Naive B cell (primary cell): ENCODE measurements at regions not wholly inside any gene's neighbourhood (a gene's known extent, or its start where the extent isn't known, plus 50 kb on each side); places are given as distances from the start of the nearest gene placed in this dataset.

Source experiments
- ATAC-seq, 2 donors: fragments of 150-1000 bp; cut with Tn5 transposase; 2 replicates each; pipeline ENCODE4 v1.10.0; 2021; ENCODE audit warnings: low read depth in 2 of 2, mild to moderate bottlenecking in 2 of 2, moderate library complexity in 2 of 2
- DNase-seq: peaks from one replicate; pipeline ENCODE4 v3.0.0; 2022
- H3K27ac Mint-ChIP-seq, 6 donors: one replicate each; pipeline ENCODE4 v1.8.0; 2020 to 2022; ENCODE audit warnings: mild to moderate bottlenecking in 6 of 6, mixed read lengths in 6 of 6, moderate library complexity in 5 of 6, inconsistent platforms in 2 of 6
- H3K27me3 Mint-ChIP-seq, 3 donors: one replicate each; pipeline ENCODE4 v1.8.0; 2021 to 2022; ENCODE audit warnings: mixed read lengths in 3 of 3, mild to moderate bottlenecking in 1 of 3
- H3K36me3 Mint-ChIP-seq, 2 donors: one replicate each; pipeline ENCODE4 v1.8.0; 2020 to 2022; ENCODE audit warnings: mixed read lengths in 2 of 2, inconsistent platforms in 1 of 2, mild to moderate bottlenecking in 1 of 2
- H3K4me1 Mint-ChIP-seq, 3 donors: one replicate each; pipeline ENCODE4 v1.8.0; 2020 to 2022; ENCODE audit warnings: mixed read lengths in 3 of 3, inconsistent platforms in 1 of 3, mild to moderate bottlenecking in 1 of 3, moderate library complexity in 1 of 3
- H3K4me3 Mint-ChIP-seq, 8 donors: one replicate each; pipeline ENCODE4 v1.8.0; 2020 to 2022; ENCODE audit warnings: mild to moderate bottlenecking in 8 of 8, mixed read lengths in 8 of 8, moderate library complexity in 8 of 8, inconsistent platforms in 2 of 8
- H3K9me3 Mint-ChIP-seq, 7 donors: one replicate each; pipeline ENCODE4 v1.8.0; 2020 to 2022; ENCODE audit warnings: mixed read lengths in 7 of 7, mild to moderate bottlenecking in 5 of 7, inconsistent platforms in 2 of 7, moderate library complexity in 1 of 7

GRCh38 chr10:131641231-131641630 lies 259.6 kb upstream of the PPP2R2D start:
- Mint-ChIP-seq H3K27ac (peak overlapping the region in 1 of 6 donors; percentile 64), H3K4me3 (peak overlapping the region in 1 of 8 donors; percentile 53), H3K36me3 (no peaks in the 10 kb centered on the region), H3K27me3 (peaks cover 0 to 33% (median 6%) of the 10 kb centered on the region in 3 donors), H3K4me1 (peaks cover 0 to 4% (median 0%) of the 10 kb centered on the region in 3 donors), H3K9me3 (peaks cover 1 to 23% (median 10%) of the 10 kb centered on the region in 7 donors)
- DNase-seq (no peak), ATAC-seq (no peak)

- Mint-ChIP-seq H3K36me3 (no peaks in the 10 kb centered on the region), H3K4me1 (peaks cover 0 to 4% (median 0%) of the 10 kb centered on the region in 3 donors), H3K9me3 (peaks cover 1 to 23% (median 10%) of the 10 kb centered on the region in 7 donors), H3K27me3 (peaks cover 0 to 29% (median 6%) of the 10 kb centered on the region in 3 donors), H3K27ac (no peak overlapping the region), H3K4me3 (no peak overlapping the region)
- ATAC-seq, result no peak
- no peak for DNase-seq
These were observed 258.9 kb upstream of the PPP2R2D start for GRCh38 chr10:131641898-131642297.

- peaks cover 0 to 29% (median 6%) of the 10 kb centered on the region in 3 donors for H3K27me3 Mint-ChIP-seq
These were observed 257.8 kb upstream of the PPP2R2D start for GRCh38 chr10:131642966-131643365.

GRCh38 chr10:131644289-131644688 lies 256.5 kb upstream of the PPP2R2D start:
- DNase-seq (no peak), ATAC-seq (no peak)
- Mint-ChIP-seq H3K4me1 (peaks cover 0 to 4% (median 0%) of the 10 kb centered on the region in 3 donors), H3K36me3 (no peaks in the 10 kb centered on the region), H3K27ac (no peak overlapping the region), H3K9me3 (peaks cover 1 to 19% (median 10%) of the 10 kb centered on the region in 7 donors), H3K27me3 (peaks cover 0 to 29% (median 6%) of the 10 kb centered on the region in 3 donors), H3K4me3 (no peak overlapping the region)

More at GRCh38 chr10:131642966-131643365, 257.8 kb upstream of the PPP2R2D start:
- Mint-ChIP-seq H3K36me3 (no peaks in the 10 kb centered on the region), H3K27ac (no peak overlapping the region), H3K4me3 (no peak overlapping the region), H3K4me1 (peaks cover 0 to 4% (median 0%) of the 10 kb centered on the region in 3 donors), H3K9me3 (peaks cover 1 to 23% (median 10%) of the 10 kb centered on the region in 7 donors)
- ATAC-seq (no peak), DNase-seq (no peak)

- peaks cover 0 to 4% (median 0%) of the 10 kb centered on the region in 3 donors for H3K4me1 Mint-ChIP-seq
- no peak overlapping the region for H3K27ac Mint-ChIP-seq
- peaks cover 1 to 12% (median 5%) of the 10 kb centered on the region in 7 donors for H3K9me3 Mint-ChIP-seq
- H3K36me3 Mint-ChIP-seq, result no peaks in the 10 kb centered on the region
- H3K4me3 Mint-ChIP-seq, result no peak overlapping the region
- DNase-seq (no peak), ATAC-seq (no peak)
- peaks cover 2 to 29% (median 7%) of the 10 kb centered on the region in 3 donors for H3K27me3 Mint-ChIP-seq
These were observed 255.7 kb upstream of the PPP2R2D start for GRCh38 chr10:131644864-131645658.

- no peak overlapping the region for H3K27ac Mint-ChIP-seq
- DNase-seq (no peak), ATAC-seq (no peak)
- H3K36me3 Mint-ChIP-seq, result no peaks in the 10 kb centered on the region
- peaks cover 0 to 29% (median 9%) of the 10 kb centered on the region in 3 donors for H3K27me3 Mint-ChIP-seq
- H3K9me3 Mint-ChIP-seq, result peaks cover 0 to 6% (median 3%) of the 10 kb centered on the region in 7 donors
- peaks cover 0 to 4% (median 0%) of the 10 kb centered on the region in 3 donors for H3K4me1 Mint-ChIP-seq
- H3K4me3 Mint-ChIP-seq, result no peak overlapping the region
These were observed 255.1 kb upstream of the PPP2R2D start for GRCh38 chr10:131645756-131646155.

- H3K27me3 Mint-ChIP-seq, result peaks cover 6 to 39% (median 20%) of the 10 kb centered on the region in 3 donors
- DNase-seq, result no peak
These were observed 254.0 kb upstream of the PPP2R2D start for GRCh38 chr10:131646551-131647525.

GRCh38 chr10:131647789-131648188 lies 253.0 kb upstream of the PPP2R2D start:
- no peaks in the 10 kb centered on the region for H3K36me3 Mint-ChIP-seq
- H3K27ac Mint-ChIP-seq, result no peak overlapping the region
- H3K27me3 Mint-ChIP-seq, result peaks cover 10 to 45% (median 21%) of the 10 kb centered on the region in 3 donors
- ATAC-seq, result no peak
- no peak overlapping the region for H3K4me3 Mint-ChIP-seq
- H3K4me1 Mint-ChIP-seq, result peaks cover 0 to 8% (median 4%) of the 10 kb centered on the region in 3 donors
- H3K9me3 Mint-ChIP-seq, result peaks cover 0 to 4% (median 2%) of the 10 kb centered on the region in 7 donors
- DNase-seq, result no peak

More at GRCh38 chr10:131646551-131647525, 254.0 kb upstream of the PPP2R2D start:
- no peaks in the 10 kb centered on the region for H3K36me3 Mint-ChIP-seq
- no peak for ATAC-seq
- H3K4me1 Mint-ChIP-seq, result peaks cover 0 to 4% (median 0%) of the 10 kb centered on the region in 3 donors
- H3K4me3 Mint-ChIP-seq, result peak overlapping the region in 1 of 8 donors; percentile 2
- H3K27ac Mint-ChIP-seq, result no peak overlapping the region
- H3K9me3 Mint-ChIP-seq, result peaks cover 0 to 4% (median 3%) of the 10 kb centered on the region in 7 donors

DNA sequence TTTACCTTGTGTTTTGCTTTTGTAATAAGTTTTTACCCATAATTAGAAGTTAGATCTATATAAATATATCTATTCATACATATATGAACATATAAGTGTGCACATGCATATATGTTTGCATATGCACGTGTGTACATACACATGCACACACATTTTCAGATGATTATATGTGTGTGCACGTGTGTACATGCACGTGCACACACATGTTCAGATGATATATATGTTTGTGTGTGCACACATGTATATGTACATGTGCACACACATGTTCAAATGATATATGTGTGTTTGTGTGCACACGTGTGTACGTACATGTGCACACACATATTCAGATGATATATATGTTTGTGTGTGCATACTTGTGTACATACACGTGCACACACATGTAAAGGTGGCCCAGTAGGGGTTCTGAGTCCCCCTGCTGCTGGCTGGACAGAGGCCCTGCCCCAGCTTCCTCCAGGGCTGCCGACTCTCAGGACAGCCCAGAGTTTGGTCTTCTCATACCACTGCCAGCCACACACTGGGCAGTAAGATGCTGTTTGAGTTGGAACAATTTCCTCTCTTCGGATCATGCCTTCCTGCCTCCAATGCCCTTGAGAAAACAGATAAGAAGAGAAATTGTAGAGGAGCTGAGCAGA lies 252.3 kb upstream of the PPP2R2D start:
- DNase-seq (no peak), ATAC-seq (no peak)
- peaks cover 10 to 52% (median 22%) of the 10 kb centered on the region in 3 donors for H3K27me3 Mint-ChIP-seq
- peaks cover 0 to 4% (median 2%) of the 10 kb centered on the region in 7 donors for H3K9me3 Mint-ChIP-seq
- H3K4me3 Mint-ChIP-seq, result no peak overlapping the region
- H3K27ac Mint-ChIP-seq, result no peak overlapping the region
- H3K36me3 Mint-ChIP-seq, result no peaks in the 10 kb centered on the region
- H3K4me1 Mint-ChIP-seq, result peaks cover 0 to 8% (median 4%) of the 10 kb centered on the region in 3 donors

GRCh38 chr10:131649617-131650016 lies 251.2 kb upstream of the PPP2R2D start:
- Mint-ChIP-seq H3K36me3 (no peaks in the 10 kb centered on the region), H3K9me3 (peaks cover 0 to 7% (median 2%) of the 10 kb centered on the region in 7 donors), H3K4me1 (peaks cover 0 to 8% (median 0%) of the 10 kb centered on the region in 3 donors), H3K27ac (no peak overlapping the region), H3K4me3 (no peak overlapping the region), H3K27me3 (peaks cover 10 to 47% (median 31%) of the 10 kb centered on the region in 3 donors)
- DNase-seq (no peak), ATAC-seq (no peak)

DNA sequence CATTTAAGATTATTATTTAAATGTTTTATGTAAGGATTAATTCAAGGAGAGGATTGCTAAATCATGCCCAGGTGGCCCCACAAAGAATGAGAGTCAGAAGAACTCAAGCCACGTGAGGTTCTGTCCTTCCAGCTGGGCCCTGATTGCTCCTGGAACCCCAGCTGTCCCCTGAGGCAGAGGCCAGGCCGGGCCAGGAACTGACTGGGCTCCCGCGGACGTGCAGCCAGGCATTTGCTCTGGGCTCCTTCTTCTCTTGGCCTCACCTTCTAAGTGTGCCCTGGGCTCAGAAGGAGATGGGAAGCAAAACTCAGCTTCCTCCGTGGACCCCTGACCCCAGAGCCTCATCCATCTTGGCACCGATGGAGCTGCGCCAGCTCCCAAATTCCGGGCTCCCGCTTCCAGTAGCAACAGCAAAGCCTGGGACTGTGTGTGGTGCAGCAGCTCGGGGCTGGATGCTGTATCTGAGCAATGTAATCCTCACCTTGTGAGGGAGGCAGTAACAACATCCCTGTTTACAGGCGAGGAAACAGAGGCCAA lies 250.6 kb upstream of the PPP2R2D start:
- H3K27ac Mint-ChIP-seq, result no peak overlapping the region
- H3K4me3 Mint-ChIP-seq, result no peak overlapping the region
- H3K9me3 Mint-ChIP-seq, result peaks cover 0 to 7% (median 2%) of the 10 kb centered on the region in 7 donors
- DNase-seq (no peak), ATAC-seq (no peak)
- peaks cover 0 to 8% (median 0%) of the 10 kb centered on the region in 3 donors for H3K4me1 Mint-ChIP-seq
- peaks cover 10 to 41% (median 31%) of the 10 kb centered on the region in 3 donors for H3K27me3 Mint-ChIP-seq
- H3K36me3 Mint-ChIP-seq, result no peaks in the 10 kb centered on the region
